Ovary (tissue), 3 donors: ENCODE measurements at regions not wholly inside any gene's neighbourhood (a gene's known extent, or its start where the extent isn't known, plus 50 kb on each side); places are given as distances from the start of the nearest gene placed in this dataset.

Experiments
- POLR2A ChIP-seq: fragments of 450-650 bp; IDR thresholded peaks from one replicate; pipeline ENCODE4 v1.6.1; 2017; ENCODE audit warnings: antibody characterized with exemption, mild to moderate bottlenecking, moderate library complexity
- TF ChIP-seq, protein P1 (sequence below), 3 donors: fragments of 450-650 bp in 2 of 3; fragments of 200-600 bp in 1 of 3; IDR thresholded peaks; one replicate each; pipeline versions ENCODE4 v1.5.1 to v1.8.0; 2016 to 2022; ENCODE audit warnings: antibody characterized with exemption in 3 of 3, mild to moderate bottlenecking in 1 of 3
- donor health status: DM: no; HTN: no; CAD: no.

- TF ChIP-seq, protein P1, sequence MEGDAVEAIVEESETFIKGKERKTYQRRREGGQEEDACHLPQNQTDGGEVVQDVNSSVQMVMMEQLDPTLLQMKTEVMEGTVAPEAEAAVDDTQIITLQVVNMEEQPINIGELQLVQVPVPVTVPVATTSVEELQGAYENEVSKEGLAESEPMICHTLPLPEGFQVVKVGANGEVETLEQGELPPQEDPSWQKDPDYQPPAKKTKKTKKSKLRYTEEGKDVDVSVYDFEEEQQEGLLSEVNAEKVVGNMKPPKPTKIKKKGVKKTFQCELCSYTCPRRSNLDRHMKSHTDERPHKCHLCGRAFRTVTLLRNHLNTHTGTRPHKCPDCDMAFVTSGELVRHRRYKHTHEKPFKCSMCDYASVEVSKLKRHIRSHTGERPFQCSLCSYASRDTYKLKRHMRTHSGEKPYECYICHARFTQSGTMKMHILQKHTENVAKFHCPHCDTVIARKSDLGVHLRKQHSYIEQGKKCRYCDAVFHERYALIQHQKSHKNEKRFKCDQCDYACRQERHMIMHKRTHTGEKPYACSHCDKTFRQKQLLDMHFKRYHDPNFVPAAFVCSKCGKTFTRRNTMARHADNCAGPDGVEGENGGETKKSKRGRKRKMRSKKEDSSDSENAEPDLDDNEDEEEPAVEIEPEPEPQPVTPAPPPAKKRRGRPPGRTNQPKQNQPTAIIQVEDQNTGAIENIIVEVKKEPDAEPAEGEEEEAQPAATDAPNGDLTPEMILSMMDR (IDR thresholded peaks at IDR 0.05), result no peak
- TF ChIP-seq POLR2A, result no peak
These were observed 222.3 kb upstream of the ZC3H15 start for GRCh38 chr2:186263673-186264250.
